ENCODE measurements at regions not wholly inside any gene's neighbourhood (a gene's known extent, or its start where the extent isn't known, plus 50 kb on each side); places are given as distances from the start of the nearest gene placed in this dataset.

GRCh38 chr18:60895181-60895580, 438.0 kb upstream of the CDH20 start:
- WGBS, 2 experiments (ENCODE audit: extremely low coverage in 1 of 2, insufficient coverage in 1 of 2, insufficient read length in 1 of 2, insufficient replicate concordance in 2 of 2, low coverage in 1 of 2, low lambda C conversion rate in 2 of 2, missing lambda C conversion rate in 1 of 2), result 87% methylated on average over 3 of the region's 3 CpGs; no CpG with 5 or more reads in 1 of the 2 experiments
- POLR2A ChIA-PET (ENCODE audit: partially characterized antibody), result no interaction called here
- H3K23me2 ChIP-seq (ENCODE audit: low read depth, low read length), result no peaks in the 10 kb centered on the region

More at GRCh38 chr18:60895181-60895580, 438.0 kb upstream of the CDH20 start:
- H4K20me1 ChIP-seq (replicated peaks in 1 of 2; ENCODE audit: control insufficient read depth in 1 of 2, insufficient read depth in 2 of 2, low read length in 2 of 2), result no peaks in the 10 kb centered on the region
- H3K14ac ChIP-seq (ENCODE audit: insufficient read length), result no peak overlapping the region
- no peak overlapping the region for H3K27ac ChIP-seq (ENCODE audit: low read depth, low read length)
- H3K9ac ChIP-seq (replicated peaks in 1 of 4; ENCODE audit: extremely low read depth in 1 of 4, low read depth in 3 of 4, low read length in 3 of 4), result no peak overlapping the region
- no peak overlapping the region for H2BK12ac ChIP-seq (ENCODE audit: low read depth, low read length)
- H2BK120ac ChIP-seq (replicated peaks; ENCODE audit: low read depth, low read length), result no peak overlapping the region
- no peak overlapping the region for H3K4me2 ChIP-seq (ENCODE audit: insufficient read depth in 1 of 2, low read depth in 2 of 2, low read length in 2 of 2)
- no peak overlapping the region for H2AFZ ChIP-seq (ENCODE audit: low read length)
- H2BK5ac ChIP-seq (ENCODE audit: low read depth, low read length), result no peak overlapping the region
- H4K8ac ChIP-seq (ENCODE audit: extremely low read depth, insufficient read depth, low read length), result no peak overlapping the region
- no peaks in the 10 kb centered on the region for H3K4me1 ChIP-seq (replicated peaks in 1 of 4; ENCODE audit: control insufficient read depth in 3 of 4, insufficient read depth in 4 of 4, low read length in 3 of 4)
- H2AK5ac ChIP-seq (ENCODE audit: low read depth, low read length), result no peak overlapping the region
- CTCF ChIA-PET (ENCODE audit: partially characterized antibody), result interaction anchor here (0.6 to 1.7 kb wide), 5 partner anchors 10 to 609 kb away, joined by 3 to 4 read pairs (median 4); no protein-coding TSS in a partner anchor
- H4K91ac ChIP-seq (replicated peaks; ENCODE audit: insufficient read length, low read length), result no peak overlapping the region
- H2BK15ac ChIP-seq (ENCODE audit: low read length), result no peak overlapping the region
- no peak overlapping the region for H3K4ac ChIP-seq (replicated peaks; ENCODE audit: insufficient read length, low read depth, low read length)
- H4K5ac ChIP-seq (ENCODE audit: insufficient read length, low read depth, low read length), result no peak overlapping the region
- H3K27me3 ChIP-seq (replicated peaks in 1 of 4; ENCODE audit: control insufficient read depth in 3 of 4, extremely low read depth in 1 of 4, insufficient read depth in 3 of 4, low read length in 3 of 4), result no peaks in the 10 kb centered on the region
- no peak overlapping the region for H3K56ac ChIP-seq (replicated peaks; ENCODE audit: insufficient read length, low read depth, low read length)
- TF ChIP-seq YY1 (IDR thresholded peaks at IDR 0.05; ENCODE audit: low read depth, low read length) (no peak), SP2 (IDR thresholded peaks at IDR 0.05; ENCODE audit: low read length) (no peak), CBX5 (IDR thresholded peaks at IDR 0.05; ENCODE audit: low read depth, low read length) (no peak), SUZ12 (IDR thresholded peaks at IDR 0.05; ENCODE audit: low read length) (no peak), ATF3 (IDR thresholded peaks at IDR 0.05; ENCODE audit: insufficient read depth, low read depth, low read length) (no peak), BRCA1 (IDR thresholded peaks at IDR 0.05; ENCODE audit: low read depth, low read length) (no peak)
- FAIRE-seq (no peak), DNase-seq (ENCODE audit: low read depth in 1 of 2, low spot score in 2 of 2) (no peak)
- no peaks in the 10 kb centered on the region for H3K9me3 ChIP-seq (ENCODE audit: insufficient read depth in 2 of 2, low read depth in 1 of 2, low read length in 1 of 2)
- no peak overlapping the region for H3K23ac ChIP-seq (ENCODE audit: insufficient read length)
- H2BK20ac ChIP-seq (ENCODE audit: low read length), result no peak overlapping the region
- H3K18ac ChIP-seq (ENCODE audit: extremely low read depth, low read length), result no peak overlapping the region
- no peaks in the 10 kb centered on the region for H3K79me2 ChIP-seq (ENCODE audit: control insufficient read depth in 1 of 2, insufficient read depth in 2 of 2, low read length in 2 of 2)
- H3K36me3 ChIP-seq (ENCODE audit: control insufficient read depth in 2 of 4, insufficient read depth in 4 of 4, low read length in 3 of 4), result no peaks in the 10 kb centered on the region
- no peaks in the 10 kb centered on the region for H3K79me1 ChIP-seq (ENCODE audit: low read depth, low read length)
- H3K4me3 ChIP-seq (ENCODE audit: extremely low read depth in 1 of 4, insufficient read depth in 2 of 4, low read depth in 3 of 4, low read length in 4 of 4), result no peak overlapping the region

Measured in H1 (cell line).